ENCODE measurements at regions not wholly inside any gene's neighbourhood (a gene's known extent, or its start where the extent isn't known, plus 50 kb on each side); places are given as distances from the start of the nearest gene placed in this dataset.

GRCh38 chr20:24739746-24740145 is 209.3 kb upstream of the CST7 start:
- no peaks in the 10 kb centered on the region for H3K27me3 Mint-ChIP-seq (ENCODE audit: low read depth in 2 of 2)
- no CpG with 5 or more reads among the region's 1 CpG for WGBS (ENCODE audit: insufficient coverage)
- Histone ChIP-seq H3K27ac (ENCODE audit: low read length) (no peak overlapping the region), H3K4me3 (ENCODE audit: low read length) (no peak overlapping the region), H3K36me3 (ENCODE audit: control insufficient read depth, insufficient read depth, low read length) (no peaks in the 10 kb centered on the region), H3K27me3 (ENCODE audit: control insufficient read depth, insufficient read depth, low read length) (no peaks in the 10 kb centered on the region), H3K9me3 (ENCODE audit: control insufficient read depth, insufficient read depth, low read length) (no peaks in the 10 kb centered on the region), H3K4me1 (ENCODE audit: control insufficient read depth, insufficient read depth, low read length) (no peaks in the 10 kb centered on the region)
- intact Hi-C loops (cut with micrococcal nuclease), result no loop called here
- peak overlapping the region in 1 of 2 donors; percentile 84 for H3K27ac Mint-ChIP-seq
- H3K9me3 Mint-ChIP-seq, result no peaks in the 10 kb centered on the region
- DNase-seq (no peak), ATAC-seq (no peak)
- H3K4me1 Mint-ChIP-seq, result peaks cover 6 to 9% of the 10 kb centered on the region in 2 donors
- TF ChIP-seq CTCF (IDR thresholded peaks at IDR 0.05), result no peak
- H3K4me3 Mint-ChIP-seq, result no peak overlapping the region
- no peaks in the 10 kb centered on the region for H3K36me3 Mint-ChIP-seq

GRCh38 chr20:24741493-24742072 is 207.5 kb upstream of the CST7 start:
- intact Hi-C loops (cut with micrococcal nuclease), result no loop called here
- Mint-ChIP-seq H3K27ac (no peak overlapping the region), H3K27me3 (ENCODE audit: low read depth in 2 of 2) (no peaks in the 10 kb centered on the region), H3K4me1 (peaks cover 6 to 9% of the 10 kb centered on the region in 2 donors), H3K4me3 (no peak overlapping the region), H3K36me3 (no peaks in the 10 kb centered on the region), H3K9me3 (no peaks in the 10 kb centered on the region)
- H3K27me3 ChIP-seq (ENCODE audit: control insufficient read depth, insufficient read depth, low read length), result no peaks in the 10 kb centered on the region
- DNase-seq, result no peak
- ATAC-seq, result no peak
- H3K36me3 ChIP-seq (ENCODE audit: control insufficient read depth, insufficient read depth, low read length), result no peaks in the 10 kb centered on the region
- no peak overlapping the region for H3K27ac ChIP-seq (ENCODE audit: low read length)
- H3K9me3 ChIP-seq (ENCODE audit: control insufficient read depth, insufficient read depth, low read length), result no peaks in the 10 kb centered on the region
- TF ChIP-seq CTCF (IDR thresholded peaks at IDR 0.05), result no peak
- H3K4me1 ChIP-seq (ENCODE audit: control insufficient read depth, insufficient read depth, low read length), result no peaks in the 10 kb centered on the region
- WGBS (ENCODE audit: insufficient coverage), result 73% methylated on average over 11 of the region's 11 CpGs
- H3K4me3 ChIP-seq (ENCODE audit: low read length), result no peak overlapping the region

- Histone ChIP-seq H3K27ac (ENCODE audit: low read length) (no peak overlapping the region), H3K4me1 (ENCODE audit: control insufficient read depth, insufficient read depth, low read length) (no peaks in the 10 kb centered on the region), H3K27me3 (ENCODE audit: control insufficient read depth, insufficient read depth, low read length) (no peaks in the 10 kb centered on the region), H3K4me3 (ENCODE audit: low read length) (no peak overlapping the region), H3K36me3 (ENCODE audit: control insufficient read depth, insufficient read depth, low read length) (no peaks in the 10 kb centered on the region), H3K9me3 (ENCODE audit: control insufficient read depth, insufficient read depth, low read length) (no peaks in the 10 kb centered on the region)
- Mint-ChIP-seq H3K4me3 (no peak overlapping the region), H3K27ac (no peak overlapping the region), H3K4me1 (peaks cover 6 to 9% of the 10 kb centered on the region in 2 donors), H3K27me3 (ENCODE audit: low read depth in 2 of 2) (no peaks in the 10 kb centered on the region), H3K9me3 (no peaks in the 10 kb centered on the region), H3K36me3 (no peaks in the 10 kb centered on the region)
- 92% methylated on average over 7 of the region's 7 CpGs for WGBS (ENCODE audit: insufficient coverage)
- ATAC-seq (no peak), DNase-seq (no peak)
- TF ChIP-seq CTCF (IDR thresholded peaks at IDR 0.05), result no peak
- intact Hi-C loops (cut with micrococcal nuclease), result no loop called here
Observed at GRCh38 chr20:24742436-24742835, 206.6 kb upstream of the CST7 start.

- Histone ChIP-seq H3K27ac (ENCODE audit: low read length) (no peak overlapping the region), H3K4me3 (ENCODE audit: low read length) (no peak overlapping the region), H3K27me3 (ENCODE audit: control insufficient read depth, insufficient read depth, low read length) (no peaks in the 10 kb centered on the region), H3K36me3 (ENCODE audit: control insufficient read depth, insufficient read depth, low read length) (no peaks in the 10 kb centered on the region), H3K9me3 (ENCODE audit: control insufficient read depth, insufficient read depth, low read length) (no peaks in the 10 kb centered on the region), H3K4me1 (ENCODE audit: control insufficient read depth, insufficient read depth, low read length) (no peaks in the 10 kb centered on the region)
- Mint-ChIP-seq H3K27me3 (ENCODE audit: low read depth in 2 of 2) (peaks cover 0 to 3% of the 10 kb centered on the region in 2 donors), H3K4me3 (no peak overlapping the region), H3K27ac (no peak overlapping the region), H3K36me3 (no peaks in the 10 kb centered on the region), H3K9me3 (no peaks in the 10 kb centered on the region), H3K4me1 (peaks cover 6 to 9% of the 10 kb centered on the region in 2 donors)
- WGBS (ENCODE audit: insufficient coverage), result 91% methylated on average over 5 of the region's 5 CpGs
- DNase-seq, result no peak
- no peak for ATAC-seq
- no peak for TF ChIP-seq CTCF (IDR thresholded peaks at IDR 0.05)
- intact Hi-C loops (cut with micrococcal nuclease), result no loop called here
Observed at GRCh38 chr20:24742989-24743388, 206.1 kb upstream of the CST7 start.
